Pancreas (tissue), 10 donors: ENCODE measurements at regions not wholly inside any gene's neighbourhood (a gene's known extent, or its start where the extent isn't known, plus 50 kb on each side); places are given as distances from the start of the nearest gene placed in this dataset.

ENCODE experiments used
- ATAC-seq, 4 donors: fragments of 200-7000 bp; cut with Tn5 transposase; one replicate each; pipeline versions ENCODE4 v1.8.0 to v1.9.1; 2020; ENCODE audit warnings: mild to moderate bottlenecking in 4 of 4, moderate library complexity in 4 of 4
- DNase-seq, 6 donors: peaks; one replicate each; pipeline ENCODE4 v3.0.0-alpha.2; 2020
- FAIRE-seq: peaks from 2 replicates; lab custom pipeline; 2012; peaks lifted over from hg19 to GRCh38; lab: Jason Lieb, UNC
- H3K27ac ChIP-seq, 4 donors: fragments of 200-600 bp; sonication (generic); 1 replicate in 3 of 4; 2 replicates in 1 of 4; pipeline versions ENCODE4 v1.5.0 to v1.8.0; 2020
- H3K27me3 ChIP-seq, 4 donors: fragments of 200-600 bp; one replicate each; pipeline ENCODE4 v1.8.0; 2021
- H3K36me3 ChIP-seq, 3 donors: fragments of 200-600 bp; sonication (generic) in 1 of 3; one replicate each; pipeline versions ENCODE4 v1.5.0 to v1.8.0; 2020 to 2021
- H3K4me1 ChIP-seq, 3 donors: fragments of 200-600 bp; one replicate each; pipeline ENCODE4 v1.8.0; 2021
- H3K4me3 ChIP-seq, 4 donors: fragments of 200-600 bp; sonication (generic) in 2 of 4; one replicate each; pipeline versions ENCODE4 v1.5.0 to v1.8.0; 2020 to 2021
- H3K9me3 ChIP-seq, 4 donors: fragments of 200-600 bp; one replicate each; pipeline ENCODE4 v1.8.0; 2021
- CTCF ChIP-seq, 4 donors: fragments of 200-600 bp; sonication (generic) in 3 of 4; IDR thresholded peaks; one replicate each; pipeline versions ENCODE4 v1.5.0 to v1.8.0; 2021; ENCODE audit warnings: antibody characterized with exemption in 4 of 4
- WGBS, 2 donors: extraction: QIAGEN DNeasy Blood & Tissue Kit; methylation state at CpG; one replicate each; pipeline ENCODE4 v1.1.7; 2013; 5-methylcytosine and 5-hydroxymethylcytosine counted together
- intact Hi-C, 3 donors: fragments of 100-400 bp; cut with DNase I; formaldehyde crosslinking; loops; one replicate each; pipeline versions ENCODE4 v1.11.1 to v1.14.2; 2022
- donor health status: healthy with polysubstance abuse.
- donor health status: DM: no; HTN: no; CAD: no; lungs with moderate emphysema.
- donor health status: DM: no; HTN: no; CAD: no.
- donor health status: control.
- donor health status: control.
- donor health status: Bipolar disorder and iron deficiency.
- donor health status: DM: yes; HTN: yes; CAD: no.
- donor health status: DM: no; HTN: no; CAD: no.
- donor health status: DM: no; HTN: no; CAD: no.
- donor health status: DM: yes; HTN: yes; CAD: no.

GRCh38 chr4:60934566-60935295, 265.4 kb upstream of the ADGRL3 start:
- H3K9me3 ChIP-seq, result no peaks in the 10 kb centered on the region
- intact Hi-C loops, result no loop called here
- no peak for TF ChIP-seq CTCF (IDR thresholded peaks at IDR 0.05)
- no peak overlapping the region for H3K27ac ChIP-seq
- H3K36me3 ChIP-seq, result no peaks in the 10 kb centered on the region
- DNase-seq, result no peak
- H3K4me1 ChIP-seq, result no peaks in the 10 kb centered on the region
- no peaks in the 10 kb centered on the region for H3K27me3 ChIP-seq
- FAIRE-seq, result no peak
- no peak for ATAC-seq
- H3K4me3 ChIP-seq, result no peak overlapping the region
- WGBS, 2 donors, result 17 to 18% methylated on average over 4 of the region's 4 CpGs

- no peaks in the 10 kb centered on the region for H3K4me1 ChIP-seq
- H3K27ac ChIP-seq, result no peak overlapping the region
- H3K36me3 ChIP-seq, result no peaks in the 10 kb centered on the region
- H3K4me3 ChIP-seq, result no peak overlapping the region
- TF ChIP-seq CTCF (IDR thresholded peaks at IDR 0.05), result no peak
- ATAC-seq (no peak), FAIRE-seq (no peak), DNase-seq (no peak)
- 39 to 56% methylated on average over 1 of the region's 1 CpG for WGBS, 2 donors
- intact Hi-C loops, result no loop called here
- H3K27me3 ChIP-seq, result no peaks in the 10 kb centered on the region
- no peaks in the 10 kb centered on the region for H3K9me3 ChIP-seq
These were observed 261.9 kb upstream of the ADGRL3 start for GRCh38 chr4:60938181-60938580.

- no peak overlapping the region for H3K4me3 ChIP-seq
- no peak overlapping the region for H3K27ac ChIP-seq
- no peaks in the 10 kb centered on the region for H3K4me1 ChIP-seq
- TF ChIP-seq CTCF (IDR thresholded peaks at IDR 0.05), result no peak
- no peak for ATAC-seq
- FAIRE-seq, result no peak
- no peaks in the 10 kb centered on the region for H3K36me3 ChIP-seq
- no peaks in the 10 kb centered on the region for H3K27me3 ChIP-seq
- no peak for DNase-seq
- intact Hi-C loops, result no loop called here
- H3K9me3 ChIP-seq, result no peaks in the 10 kb centered on the region
These were observed 261.5 kb upstream of the ADGRL3 start for GRCh38 chr4:60938621-60939020.

- Histone ChIP-seq H3K27ac (no peak overlapping the region), H3K9me3 (no peaks in the 10 kb centered on the region), H3K36me3 (no peaks in the 10 kb centered on the region), H3K27me3 (no peaks in the 10 kb centered on the region), H3K4me3 (no peak overlapping the region), H3K4me1 (no peaks in the 10 kb centered on the region)
- DNase-seq (no peak), ATAC-seq (no peak), FAIRE-seq (no peak)
- intact Hi-C loops, result no loop called here
- WGBS, 2 donors, result 27 to 43% methylated on average over 1 of the region's 1 CpG
- TF ChIP-seq CTCF (IDR thresholded peaks at IDR 0.05), result no peak
These were observed 256.1 kb upstream of the ADGRL3 start for GRCh38 chr4:60944060-60944459.

- Histone ChIP-seq H3K36me3 (no peaks in the 10 kb centered on the region), H3K27me3 (no peaks in the 10 kb centered on the region), H3K27ac (no peak overlapping the region), H3K4me3 (no peak overlapping the region), H3K9me3 (no peaks in the 10 kb centered on the region), H3K4me1 (no peaks in the 10 kb centered on the region)
- intact Hi-C loops, result no loop called here
- ATAC-seq, result no peak
- no peak for DNase-seq
- no peak for TF ChIP-seq CTCF (IDR thresholded peaks at IDR 0.05)
- WGBS, 2 donors, result 57 to 67% methylated on average over 4 of the region's 4 CpGs
- FAIRE-seq, result no peak
These were observed 254.5 kb upstream of the ADGRL3 start for GRCh38 chr4:60945641-60946040.
